Ovary (tissue), 3 donors: ENCODE measurements at regions not wholly inside any gene's neighbourhood (a gene's known extent, or its start where the extent isn't known, plus 50 kb on each side); places are given as distances from the start of the nearest gene placed in this dataset.

Experiments used
- EP300 ChIP-seq: sonication (generic); formaldehyde crosslinking; IDR thresholded peaks from one replicate; pipeline ENCODE4 v1.6.1; 2017; ENCODE audit warnings: antibody characterized with exemption
- POLR2A ChIP-seq: fragments of 450-650 bp; IDR thresholded peaks from one replicate; pipeline ENCODE4 v1.6.1; 2017; ENCODE audit warnings: antibody characterized with exemption, mild to moderate bottlenecking, moderate library complexity
- TF ChIP-seq, protein P1 (sequence below), 3 donors: fragments of 450-650 bp in 2 of 3; fragments of 200-600 bp in 1 of 3; IDR thresholded peaks; one replicate each; pipeline versions ENCODE4 v1.5.1 to v1.8.0; 2016 to 2022; ENCODE audit warnings: antibody characterized with exemption in 3 of 3, mild to moderate bottlenecking in 1 of 3
- donor health status: DM: no; HTN: no; CAD: no.

DNA sequence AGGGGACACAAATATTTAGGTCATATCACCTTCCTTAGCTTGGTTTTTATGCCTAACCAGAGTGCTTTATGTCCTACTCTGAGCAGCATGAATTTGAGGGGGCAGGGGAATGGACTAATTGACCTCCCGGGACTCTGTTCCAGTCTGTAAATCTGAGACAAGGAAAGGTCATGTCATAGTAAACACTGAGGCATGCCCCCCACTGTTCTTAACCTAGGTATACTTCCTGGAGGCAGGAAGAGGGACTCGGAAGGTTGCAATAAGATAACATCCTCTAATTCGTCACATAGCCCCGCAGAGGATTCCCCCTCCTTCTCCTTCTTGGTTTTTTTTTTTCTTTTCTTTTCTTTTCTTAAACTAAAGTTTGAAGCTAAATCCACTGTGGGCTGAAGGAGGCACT is 540.3 kb upstream of the CADM1 start:
- no peak for TF ChIP-seq POLR2A
- TF ChIP-seq, protein P1, sequence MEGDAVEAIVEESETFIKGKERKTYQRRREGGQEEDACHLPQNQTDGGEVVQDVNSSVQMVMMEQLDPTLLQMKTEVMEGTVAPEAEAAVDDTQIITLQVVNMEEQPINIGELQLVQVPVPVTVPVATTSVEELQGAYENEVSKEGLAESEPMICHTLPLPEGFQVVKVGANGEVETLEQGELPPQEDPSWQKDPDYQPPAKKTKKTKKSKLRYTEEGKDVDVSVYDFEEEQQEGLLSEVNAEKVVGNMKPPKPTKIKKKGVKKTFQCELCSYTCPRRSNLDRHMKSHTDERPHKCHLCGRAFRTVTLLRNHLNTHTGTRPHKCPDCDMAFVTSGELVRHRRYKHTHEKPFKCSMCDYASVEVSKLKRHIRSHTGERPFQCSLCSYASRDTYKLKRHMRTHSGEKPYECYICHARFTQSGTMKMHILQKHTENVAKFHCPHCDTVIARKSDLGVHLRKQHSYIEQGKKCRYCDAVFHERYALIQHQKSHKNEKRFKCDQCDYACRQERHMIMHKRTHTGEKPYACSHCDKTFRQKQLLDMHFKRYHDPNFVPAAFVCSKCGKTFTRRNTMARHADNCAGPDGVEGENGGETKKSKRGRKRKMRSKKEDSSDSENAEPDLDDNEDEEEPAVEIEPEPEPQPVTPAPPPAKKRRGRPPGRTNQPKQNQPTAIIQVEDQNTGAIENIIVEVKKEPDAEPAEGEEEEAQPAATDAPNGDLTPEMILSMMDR (IDR thresholded peaks at IDR 0.05) = no peak
- no peak for TF ChIP-seq EP300
